GM12878 (cell line): ENCODE measurements at regions not wholly inside any gene's neighbourhood (a gene's known extent, or its start where the extent isn't known, plus 50 kb on each side); places are given as distances from the start of the nearest gene placed in this dataset.

ENCODE experiments used
- ATAC-seq: fragments of 200-7000 bp; cut with Tn5 transposase; 3 replicates; pipeline ENCODE4 v1.9.1; 2020; ENCODE audit warnings: mild to moderate bottlenecking, moderate library complexity
- BruUV-seq: library from RNA; stranded (reverse); fragments of 400-500 nt; replicated peaks from 2 replicates; lab custom pipeline; 2021; lab: Mats Ljungman, UMichigan
- CTCF ChIA-PET: fragments of 300-600 bp; sonication (Branson Sonifier 250); formaldehyde crosslinking; extraction: SDS; loops from one replicate; lab custom pipeline; 2021; ENCODE audit warnings: inconsistent platforms; lab: Yijun Ruan, JAX
- POLR2A ChIA-PET: fragments of 350-600 bp; formaldehyde crosslinking; extraction: SDS; loops from one replicate; lab custom pipeline; 2021; ENCODE audit warnings: inconsistent platforms; lab: Charles Lee
- RAD21 ChIA-PET: fragments of 300-600 bp; sonication (Branson Sonifier 250); formaldehyde crosslinking; loops from one replicate; lab custom pipeline; 2023; ENCODE audit warnings: antibody characterized with exemption; ENCODE audit not compliant: unreplicated experiment; lab: Charles Lee
- SMC1A ChIA-PET: fragments of 300-600 bp; sonication (Branson Sonifier 250); formaldehyde crosslinking; loops from one replicate; lab custom pipeline; 2023; ENCODE audit not compliant: unreplicated experiment, uncharacterized antibody; lab: Charles Lee
- DNase-seq: peaks from one replicate; pipeline ENCODE4 v3.0.0-alpha.2; 2011; ENCODE audit warnings: low read depth, low spot score
- FAIRE-seq: peaks from 3 replicates; lab custom pipeline; 2011; peaks lifted over from hg19 to GRCh38; lab: Jason Lieb, UNC
- H2AFZ ChIP-seq: 2 replicates; pipeline ENCODE4 v1.6.0; 2011; ENCODE audit warnings: low read depth, low read length, control low read depth; ENCODE audit not compliant: control insufficient read depth
- H3K27ac ChIP-seq: 2 replicates; pipeline ENCODE4 v1.5.1; 2011; ENCODE audit warnings: control low read depth; ENCODE audit not compliant: control insufficient read depth, insufficient read depth
- H3K27me3 ChIP-seq, 2 experiments: replicated peaks in 1 of 2; 2 replicates each; pipeline versions ENCODE4 v1.6.0 to v1.6.1; 2011; ENCODE audit warnings: low read length in 1 of 2; ENCODE audit not compliant: control insufficient read depth in 2 of 2, insufficient read depth in 2 of 2
- H3K36me3 ChIP-seq, 2 experiments: 2 replicates each; pipeline ENCODE4 v1.5.1; 2011; ENCODE audit warnings: low read length in 1 of 2; ENCODE audit not compliant: control insufficient read depth in 2 of 2, insufficient read depth in 2 of 2
- H3K4me1 ChIP-seq: 2 replicates; pipeline ENCODE4 v1.6.1; 2011; ENCODE audit warnings: mild to moderate bottlenecking, low read length, moderate library complexity, mixed read lengths; ENCODE audit not compliant: control insufficient read depth, insufficient read depth
- H3K4me2 ChIP-seq: 2 replicates; pipeline ENCODE4 v1.6.0; 2011; ENCODE audit warnings: control low read depth; ENCODE audit not compliant: control insufficient read depth, insufficient read depth
- H3K4me3 ChIP-seq: fragments of 200-600 bp; sonication (generic); 2 replicates; pipeline ENCODE4 v1.5.1; 2016
- H3K79me2 ChIP-seq: 2 replicates; pipeline ENCODE4 v1.6.0; 2011; ENCODE audit warnings: low read length; ENCODE audit not compliant: control insufficient read depth, insufficient read depth
- H3K9ac ChIP-seq: 2 replicates; pipeline ENCODE4 v1.8.0; 2011; ENCODE audit warnings: low read length, control low read depth, mixed read lengths; ENCODE audit not compliant: control insufficient read depth, insufficient read depth
- H3K9me3 ChIP-seq: replicated peaks from 3 replicates; pipeline ENCODE4 v1.5.1; 2011; ENCODE audit warnings: mild to moderate bottlenecking, low read length; ENCODE audit not compliant: control insufficient read depth, insufficient read depth
- H4K20me1 ChIP-seq: 2 replicates; pipeline ENCODE4 v1.6.0; 2011; ENCODE audit not compliant: control insufficient read depth, insufficient read depth
- BACH1 ChIP-seq: fragments of 450-650 bp; IDR thresholded peaks from 2 replicates; pipeline ENCODE4 v1.6.1; 2017; ENCODE audit warnings: mild to moderate bottlenecking, borderline replicate concordance
- BRCA1 ChIP-seq: IDR thresholded peaks from 2 replicates; pipeline ENCODE4 v1.6.1; 2011; ENCODE audit warnings: low read depth, low read length, improper control_type of control experiment
- CBFB ChIP-seq: IDR thresholded peaks from 2 replicates; pipeline ENCODE4 v1.6.1; 2016; ENCODE audit warnings: antibody characterized with exemption, low read depth
- CHD4 ChIP-seq: fragments of 200-600 bp; sonication (generic); IDR thresholded peaks from 2 replicates; pipeline ENCODE4 v1.6.1; 2016; ENCODE audit warnings: mild to moderate bottlenecking
- GABPA ChIP-seq: IDR thresholded peaks from 2 replicates; pipeline ENCODE4 v1.6.1; 2014; ENCODE audit warnings: antibody characterized with exemption, low read depth, mild to moderate bottlenecking, inconsistent platforms
- HDAC2 ChIP-seq: fragments of 200-600 bp; sonication (generic); IDR thresholded peaks from 2 replicates; pipeline ENCODE4 v1.6.1; 2017
- HDAC6 ChIP-seq: fragments of 200-600 bp; sonication (generic); IDR thresholded peaks from one replicate; pipeline ENCODE4 v1.8.0; 2017; ENCODE audit warnings: antibody characterized with exemption; ENCODE audit not compliant: unreplicated experiment
- LARP7 ChIP-seq: fragments of 450-650 bp; IDR thresholded peaks from 2 replicates; pipeline ENCODE4 v1.6.1; 2017; ENCODE audit warnings: mild to moderate bottlenecking
- RBBP5 ChIP-seq: fragments of 200-600 bp; sonication (generic); conservative IDR thresholded peaks from 2 replicates; pipeline ENCODE4 v1.6.1; 2016
- RELA ChIP-seq: fragments of 450-650 bp; IDR thresholded peaks from 2 replicates; pipeline ENCODE4 v1.8.0; 2014; ENCODE audit warnings: borderline replicate concordance; ENCODE audit not compliant: partially characterized antibody
- RUNX3 ChIP-seq: IDR thresholded peaks from 2 replicates; pipeline ENCODE4 v1.6.1; 2012; ENCODE audit warnings: low read length, inconsistent platforms
- SUZ12 ChIP-seq: fragments of 200-600 bp; sonication (generic); IDR thresholded peaks from one replicate; pipeline ENCODE4 v1.6.1; 2018; ENCODE audit warnings: antibody characterized with exemption, mild to moderate bottlenecking; ENCODE audit not compliant: unreplicated experiment
- TCF3 ChIP-seq: IDR thresholded peaks from 2 replicates; pipeline ENCODE4 v1.6.1; 2012; ENCODE audit warnings: low read depth, mild to moderate bottlenecking, low read length, borderline replicate concordance; ENCODE audit not compliant: insufficient read depth
- ZNF622 ChIP-seq: fragments of 450-650 bp; IDR thresholded peaks from 2 replicates; pipeline ENCODE4 v1.6.1; 2017; ENCODE audit warnings: mild to moderate bottlenecking, inconsistent platforms
- WGBS: methylation state at CpG from one replicate; pipeline ENCODE4 v1.1.6; 2016; ENCODE audit warnings: low lambda C conversion rate; ENCODE audit not compliant: insufficient replicate concordance, insufficient coverage; ENCODE audit errors: missing lambda C conversion rate; 5-methylcytosine and 5-hydroxymethylcytosine counted together
- in situ Hi-C: fragments of 300-500 bp; cut with MboI; formaldehyde crosslinking; loops from 9 replicates; pipeline ENCODE4 v1.14.3; 2018; ENCODE audit warnings: mixed read lengths
- intact Hi-C: fragments of 100-400 bp; cut with micrococcal nuclease; formaldehyde crosslinking; loops from one replicate; pipeline ENCODE4 v1.14.2; 2022; ENCODE audit not compliant: unreplicated experiment
- TF ChIP-seq, protein P1 (sequence below): fragments of 450-650 bp; IDR thresholded peaks from 2 replicates; pipeline ENCODE4 v1.6.1; 2017; ENCODE audit warnings: mild to moderate bottlenecking, moderate library complexity
- TF ChIP-seq, protein P2 (sequence below): IDR thresholded peaks from 2 replicates; pipeline ENCODE4 v1.6.1; 2012; ENCODE audit warnings: low read length, inconsistent platforms
- TF ChIP-seq, protein P3 (sequence below): IDR thresholded peaks from 2 replicates; pipeline ENCODE4 v1.6.1; 2011; ENCODE audit warnings: borderline replicate concordance, low read depth, mild to moderate bottlenecking, moderate library complexity, low read length; ENCODE audit not compliant: insufficient read depth, poor library complexity, severe bottlenecking

DNA sequence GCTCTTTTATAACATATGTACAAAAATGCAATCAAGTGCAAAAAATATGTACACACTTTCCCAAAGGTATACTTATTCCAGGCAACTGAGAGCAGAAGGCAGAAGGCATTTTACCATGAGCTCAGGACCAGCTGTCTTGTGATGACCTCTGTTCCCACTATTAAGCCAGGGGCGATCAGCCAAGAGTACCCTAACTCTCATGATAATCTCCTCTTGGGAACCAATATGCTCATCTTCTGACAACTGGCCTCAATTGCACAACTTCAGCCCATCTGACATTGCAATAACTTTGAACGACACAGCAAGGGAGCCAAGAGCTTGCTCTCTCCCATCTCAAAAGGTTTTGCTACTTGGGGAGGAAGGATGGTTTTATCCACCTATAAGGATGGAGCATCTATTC lies 471.9 kb downstream of the HS3ST3B1 start:
- Histone ChIP-seq H4K20me1 (no peaks in the 10 kb centered on the region), H3K4me2 (no peak overlapping the region), H2AFZ (no peak overlapping the region), H3K79me2 (no peaks in the 10 kb centered on the region), H3K27me3 (no peaks in the 10 kb centered on the region), H3K9me3 (no peaks in the 10 kb centered on the region; the same call in 1 of the 3 replicates), H3K36me3 (no peaks in the 10 kb centered on the region), H3K4me3 (no peak overlapping the region), H3K9ac (no peak overlapping the region)
- DNase-seq (no peak), FAIRE-seq (no peak), ATAC-seq (no peak)
- BruUV-seq, result no TSS peak
- 0% methylated on average over 2 of the region's 2 CpGs for WGBS
- ChIA-PET POLR2A (no interaction called here), RAD21 (no interaction called here), SMC1A (no interaction called here), CTCF (no interaction called here)
- intact Hi-C loops (no loop called here), in situ Hi-C loops (no loop called here)
- TF ChIP-seq SUZ12 (no peak), CHD4 (no peak), BACH1 (no peak), RBBP5 (no peak), CBFB (no peak), HDAC2 (no peak), HDAC6 (no peak), GABPA (no peak), LARP7 (no peak), RELA (no peak), TCF3 (no peak), RUNX3 (no peak), BRCA1 (no peak), ZNF622 (no peak)
- TF ChIP-seq, protein P1, sequence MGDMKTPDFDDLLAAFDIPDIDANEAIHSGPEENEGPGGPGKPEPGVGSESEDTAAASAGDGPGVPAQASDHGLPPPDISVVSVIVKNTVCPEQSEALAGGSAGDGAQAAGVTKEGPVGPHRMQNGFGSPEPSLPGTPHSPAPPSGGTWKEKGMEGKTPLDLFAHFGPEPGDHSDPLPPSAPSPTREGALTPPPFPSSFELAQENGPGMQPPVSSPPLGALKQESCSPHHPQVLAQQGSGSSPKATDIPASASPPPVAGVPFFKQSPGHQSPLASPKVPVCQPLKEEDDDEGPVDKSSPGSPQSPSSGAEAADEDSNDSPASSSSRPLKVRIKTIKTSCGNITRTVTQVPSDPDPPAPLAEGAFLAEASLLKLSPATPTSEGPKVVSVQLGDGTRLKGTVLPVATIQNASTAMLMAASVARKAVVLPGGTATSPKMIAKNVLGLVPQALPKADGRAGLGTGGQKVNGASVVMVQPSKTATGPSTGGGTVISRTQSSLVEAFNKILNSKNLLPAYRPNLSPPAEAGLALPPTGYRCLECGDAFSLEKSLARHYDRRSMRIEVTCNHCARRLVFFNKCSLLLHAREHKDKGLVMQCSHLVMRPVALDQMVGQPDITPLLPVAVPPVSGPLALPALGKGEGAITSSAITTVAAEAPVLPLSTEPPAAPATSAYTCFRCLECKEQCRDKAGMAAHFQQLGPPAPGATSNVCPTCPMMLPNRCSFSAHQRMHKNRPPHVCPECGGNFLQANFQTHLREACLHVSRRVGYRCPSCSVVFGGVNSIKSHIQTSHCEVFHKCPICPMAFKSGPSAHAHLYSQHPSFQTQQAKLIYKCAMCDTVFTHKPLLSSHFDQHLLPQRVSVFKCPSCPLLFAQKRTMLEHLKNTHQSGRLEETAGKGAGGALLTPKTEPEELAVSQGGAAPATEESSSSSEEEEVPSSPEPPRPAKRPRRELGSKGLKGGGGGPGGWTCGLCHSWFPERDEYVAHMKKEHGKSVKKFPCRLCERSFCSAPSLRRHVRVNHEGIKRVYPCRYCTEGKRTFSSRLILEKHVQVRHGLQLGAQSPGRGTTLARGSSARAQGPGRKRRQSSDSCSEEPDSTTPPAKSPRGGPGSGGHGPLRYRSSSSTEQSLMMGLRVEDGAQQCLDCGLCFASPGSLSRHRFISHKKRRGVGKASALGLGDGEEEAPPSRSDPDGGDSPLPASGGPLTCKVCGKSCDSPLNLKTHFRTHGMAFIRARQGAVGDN, result no peak
- TF ChIP-seq, protein P2, sequence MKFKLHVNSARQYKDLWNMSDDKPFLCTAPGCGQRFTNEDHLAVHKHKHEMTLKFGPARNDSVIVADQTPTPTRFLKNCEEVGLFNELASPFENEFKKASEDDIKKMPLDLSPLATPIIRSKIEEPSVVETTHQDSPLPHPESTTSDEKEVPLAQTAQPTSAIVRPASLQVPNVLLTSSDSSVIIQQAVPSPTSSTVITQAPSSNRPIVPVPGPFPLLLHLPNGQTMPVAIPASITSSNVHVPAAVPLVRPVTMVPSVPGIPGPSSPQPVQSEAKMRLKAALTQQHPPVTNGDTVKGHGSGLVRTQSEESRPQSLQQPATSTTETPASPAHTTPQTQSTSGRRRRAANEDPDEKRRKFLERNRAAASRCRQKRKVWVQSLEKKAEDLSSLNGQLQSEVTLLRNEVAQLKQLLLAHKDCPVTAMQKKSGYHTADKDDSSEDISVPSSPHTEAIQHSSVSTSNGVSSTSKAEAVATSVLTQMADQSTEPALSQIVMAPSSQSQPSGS, result no peak
- TF ChIP-seq, protein P3, sequence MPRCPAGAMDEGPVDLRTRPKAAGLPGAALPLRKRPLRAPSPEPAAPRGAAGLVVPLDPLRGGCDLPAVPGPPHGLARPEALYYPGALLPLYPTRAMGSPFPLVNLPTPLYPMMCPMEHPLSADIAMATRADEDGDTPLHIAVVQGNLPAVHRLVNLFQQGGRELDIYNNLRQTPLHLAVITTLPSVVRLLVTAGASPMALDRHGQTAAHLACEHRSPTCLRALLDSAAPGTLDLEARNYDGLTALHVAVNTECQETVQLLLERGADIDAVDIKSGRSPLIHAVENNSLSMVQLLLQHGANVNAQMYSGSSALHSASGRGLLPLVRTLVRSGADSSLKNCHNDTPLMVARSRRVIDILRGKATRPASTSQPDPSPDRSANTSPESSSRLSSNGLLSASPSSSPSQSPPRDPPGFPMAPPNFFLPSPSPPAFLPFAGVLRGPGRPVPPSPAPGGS, result no peak
- TF ChIP-seq, all 136 proteins: peak for 0
- no peaks in the 10 kb centered on the region for H3K4me1 ChIP-seq
- H3K27ac ChIP-seq, result no peak overlapping the region
